ENCODE measurements at regions not wholly inside any gene's neighbourhood (a gene's known extent, or its start where the extent isn't known, plus 50 kb on each side); places are given as distances from the start of the nearest gene placed in this dataset.

DNA sequence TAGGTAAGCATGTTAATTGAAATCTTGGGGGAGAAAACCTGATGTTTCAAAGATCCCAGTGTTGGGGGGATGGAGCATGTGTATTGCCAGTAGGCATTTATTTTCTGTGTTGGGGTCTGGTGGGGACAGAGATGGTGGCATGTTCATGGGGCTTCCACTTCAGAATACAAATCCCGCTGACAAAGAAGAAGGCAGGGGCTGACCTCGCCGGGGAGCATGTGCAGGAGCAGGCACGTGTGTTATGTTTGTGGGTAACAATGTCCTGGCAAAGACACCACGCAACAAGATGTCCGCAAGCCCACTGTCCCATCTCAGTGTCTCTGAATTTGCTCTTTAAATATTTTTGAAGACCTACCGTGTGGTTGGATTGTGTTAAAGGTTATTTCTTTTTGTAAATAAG is 164.5 kb downstream of the TEX29 start:
- Histone ChIP-seq H3K27ac (no peak overlapping the region), H3K9me3 (peaks cover 0 to 6% of the 10 kb centered on the region in 2 donors), H3K4me1 (ENCODE audit: insufficient read depth) (no peaks in the 10 kb centered on the region), H3K27me3 (no peaks in the 10 kb centered on the region), H3K36me3 (no peaks in the 10 kb centered on the region), H3K4me3 (no peak overlapping the region)
- TF ChIP-seq CTCF (IDR thresholded peaks at IDR 0.05) = no peak
- TF ChIP-seq POLR2A (IDR thresholded peaks at IDR 0.05) = no peak
- no peak for TF ChIP-seq EP300 (IDR thresholded peaks at IDR 0.05)
- intact Hi-C loops (cut with DNase I) = no loop called here
- no peak for DNase-seq
- 86 to 91% (median 87%) methylated on average over 7 of the region's 7 CpGs for WGBS, 3 donors

GRCh38 chr13:111485491-111486250 is 165.2 kb downstream of the TEX29 start:
- H3K27me3 ChIP-seq = no peaks in the 10 kb centered on the region
- no peaks in the 10 kb centered on the region for H3K4me1 ChIP-seq (ENCODE audit: insufficient read depth)
- TF ChIP-seq EP300 (IDR thresholded peaks at IDR 0.05) (no peak), POLR2A (IDR thresholded peaks at IDR 0.05) (no peak), CTCF (IDR thresholded peaks at IDR 0.05) (no peak)
- H3K27ac ChIP-seq = no peak overlapping the region
- H3K4me3 ChIP-seq = no peak overlapping the region
- H3K9me3 ChIP-seq = peaks cover 0 to 6% of the 10 kb centered on the region in 2 donors
- intact Hi-C loops (cut with DNase I) = no loop called here
- WGBS, 3 donors = 84 to 88% (median 87%) methylated on average over 20 of the region's 20 CpGs
- no peak for DNase-seq
- no peaks in the 10 kb centered on the region for H3K36me3 ChIP-seq

GRCh38 chr13:111486331-111486730 is 165.9 kb downstream of the TEX29 start:
- Histone ChIP-seq H3K27ac (no peak overlapping the region), H3K27me3 (no peaks in the 10 kb centered on the region), H3K4me1 (ENCODE audit: insufficient read depth) (no peaks in the 10 kb centered on the region), H3K36me3 (no peaks in the 10 kb centered on the region), H3K9me3 (peaks cover 0 to 6% of the 10 kb centered on the region in 2 donors), H3K4me3 (no peak overlapping the region)
- intact Hi-C loops (cut with DNase I) = no loop called here
- 88 to 96% (median 91%) methylated on average over 8 of the region's 8 CpGs for WGBS, 3 donors
- DNase-seq = no peak
- no peak for TF ChIP-seq CTCF (IDR thresholded peaks at IDR 0.05)
- no peak for TF ChIP-seq EP300 (IDR thresholded peaks at IDR 0.05)
- no peak for TF ChIP-seq POLR2A (IDR thresholded peaks at IDR 0.05)

DNA sequence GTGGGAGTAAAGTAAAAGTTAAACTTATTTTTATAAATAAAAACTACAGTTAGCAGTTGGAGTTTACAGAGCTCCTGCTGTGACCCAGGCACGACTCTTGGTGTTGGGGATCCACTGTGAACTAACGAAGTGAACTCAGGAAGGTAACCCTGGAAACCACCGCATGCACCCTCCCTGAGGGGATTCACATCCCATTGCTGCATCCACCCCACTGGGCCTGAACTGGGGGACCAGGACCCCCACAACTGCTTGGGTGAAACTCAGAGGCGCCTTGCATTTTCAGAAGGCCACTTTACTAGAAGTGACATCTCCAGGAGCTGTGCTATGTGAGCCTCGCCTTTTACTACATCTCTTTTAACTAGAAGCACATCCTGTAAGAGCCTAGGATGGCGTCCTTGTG is 166.4 kb downstream of the TEX29 start:
- Histone ChIP-seq H3K4me3 (no peak overlapping the region), H3K27me3 (no peaks in the 10 kb centered on the region), H3K36me3 (no peaks in the 10 kb centered on the region), H3K27ac (no peak overlapping the region), H3K4me1 (ENCODE audit: insufficient read depth) (no peaks in the 10 kb centered on the region), H3K9me3 (peaks cover 0 to 6% of the 10 kb centered on the region in 2 donors)
- intact Hi-C loops (cut with DNase I) = no loop called here
- DNase-seq = no peak
- TF ChIP-seq POLR2A (IDR thresholded peaks at IDR 0.05) (no peak), CTCF (IDR thresholded peaks at IDR 0.05) (no peak), EP300 (IDR thresholded peaks at IDR 0.05) (no peak)
- WGBS, 3 donors = 83 to 95% (median 83%) methylated on average over 6 of the region's 6 CpGs

All from ovary (tissue), 7 donors.